Endothelial cell of umbilical vein (primary cell): ENCODE measurements at regions not wholly inside any gene's neighbourhood (a gene's known extent, or its start where the extent isn't known, plus 50 kb on each side); places are given as distances from the start of the nearest gene placed in this dataset.

Experiments used
- BruUV-seq: library from RNA; stranded (reverse); fragments of 400-500 nt; replicated peaks from 2 replicates; lab custom pipeline; 2021; lab: Mats Ljungman, UMichigan
- CTCF ChIA-PET: fragments of 300-600, 350-600 bp; sonication (Branson Sonifier 250); formaldehyde crosslinking; loops from one replicate; lab custom pipeline; 2021; ENCODE audit warnings: antibody characterized with exemption, inconsistent platforms; lab: Charles Lee
- POLR2A ChIA-PET: fragments of 300-600, 350-600 bp; sonication (Branson Sonifier 250); formaldehyde crosslinking; loops from one replicate; lab custom pipeline; 2021; ENCODE audit warnings: antibody characterized with exemption, inconsistent platforms; lab: Charles Lee
- DNase-seq: peaks from one replicate; pipeline ENCODE4 v3.0.0-alpha.2; 2011; ENCODE audit warnings: low read depth, low spot score
- FAIRE-seq: peaks from 2 replicates; lab custom pipeline; 2011; peaks lifted over from hg19 to GRCh38; lab: Jason Lieb, UNC
- H2AFZ ChIP-seq: 2 replicates; pipeline ENCODE4 v1.6.0; 2012; ENCODE audit warnings: low read depth, low read length, control low read depth, inconsistent platforms
- H3K27ac ChIP-seq: 2 replicates; pipeline ENCODE4 v1.5.1; 2011; ENCODE audit warnings: low read depth, mild to moderate bottlenecking, control low read depth, low read length, moderate library complexity; ENCODE audit not compliant: insufficient read depth
- H3K27me3 ChIP-seq, 2 experiments: 2 replicates each; pipeline versions ENCODE4 v1.6.0 to v1.6.1; 2011; ENCODE audit warnings: low read length in 2 of 2, mixed read lengths in 1 of 2; ENCODE audit not compliant: control insufficient read depth in 2 of 2, insufficient read depth in 2 of 2
- H3K36me3 ChIP-seq, 2 experiments: 2 replicates in 1 of 2; 3 replicates in 1 of 2; pipeline ENCODE4 v1.5.1; 2011; ENCODE audit warnings: low read length in 2 of 2, mild to moderate bottlenecking in 1 of 2, moderate library complexity in 1 of 2; ENCODE audit not compliant: control insufficient read depth in 2 of 2, insufficient read depth in 2 of 2; ENCODE audit errors: extremely low read depth in 1 of 2
- H3K4me1 ChIP-seq: 3 replicates; pipeline ENCODE4 v1.5.1; 2011; ENCODE audit warnings: mild to moderate bottlenecking, low read length; ENCODE audit not compliant: control insufficient read depth, insufficient read depth; ENCODE audit errors: extremely low read depth
- H3K4me2 ChIP-seq: 2 replicates; pipeline ENCODE4 v1.6.1; 2011; ENCODE audit warnings: low read length, control low read depth, mixed read lengths; ENCODE audit not compliant: insufficient read depth
- H3K4me3 ChIP-seq, 3 experiments: fragments of 200-600 bp in 1 of 3; sonication (generic), shearing (Covaris generic) in 1 of 3; replicated peaks in 1 of 3; 2 replicates each; pipeline ENCODE4 v1.5.1; 2011 to 2016; ENCODE audit warnings: control low read depth in 3 of 3, low read length in 3 of 3, mild to moderate bottlenecking in 2 of 3, inconsistent platforms in 1 of 3, low read depth in 1 of 3, moderate library complexity in 1 of 3; ENCODE audit not compliant: insufficient read depth in 1 of 3
- H3K79me2 ChIP-seq: 2 replicates; pipeline ENCODE4 v1.6.0; 2012; ENCODE audit warnings: low read length, inconsistent platforms; ENCODE audit not compliant: control insufficient read depth, insufficient read depth
- H3K9ac ChIP-seq: replicated peaks from 2 replicates; pipeline ENCODE3; 2011; ENCODE audit warnings: low read length, control low read depth; ENCODE audit not compliant: insufficient read depth; ENCODE audit errors: extremely low read depth
- H3K9me1 ChIP-seq: replicated peaks from 3 replicates; pipeline ENCODE4 v1.6.0; 2011; ENCODE audit warnings: mild to moderate bottlenecking, low read length; ENCODE audit not compliant: control insufficient read depth, insufficient read depth; ENCODE audit errors: extremely low read depth
- H3K9me3 ChIP-seq: replicated peaks from 2 replicates; pipeline ENCODE4 v1.5.1; 2012; ENCODE audit warnings: low read length, inconsistent platforms; ENCODE audit not compliant: control insufficient read depth, insufficient read depth
- H4K20me1 ChIP-seq: replicated peaks from 2 replicates; pipeline ENCODE3; 2011; ENCODE audit warnings: mild to moderate bottlenecking, low read length; ENCODE audit not compliant: control insufficient read depth, insufficient read depth; ENCODE audit errors: extremely low read depth
- EZH2 ChIP-seq: IDR thresholded peaks from 2 replicates; pipeline ENCODE4 v1.6.1; 2012; ENCODE audit warnings: borderline replicate concordance, low read depth, mild to moderate bottlenecking, moderate library complexity, low read length, inconsistent platforms; ENCODE audit not compliant: severe bottlenecking
- FOS ChIP-seq: IDR thresholded peaks from 2 replicates; pipeline ENCODE4 v1.6.1; 2011; ENCODE audit warnings: mild to moderate bottlenecking, low read length, moderate library complexity, borderline replicate concordance; ENCODE audit not compliant: insufficient read depth
- GATA2 ChIP-seq: IDR thresholded peaks from 2 replicates; pipeline ENCODE4 v1.7.0; 2011; ENCODE audit warnings: low read depth, mild to moderate bottlenecking, moderate library complexity, mixed read lengths, low read length; ENCODE audit not compliant: insufficient read length, insufficient read depth
- JUN ChIP-seq: IDR thresholded peaks from 2 replicates; pipeline ENCODE4 v1.6.1; 2011; ENCODE audit warnings: borderline replicate concordance, low read depth; ENCODE audit not compliant: insufficient read length, insufficient read depth
- MYC ChIP-seq: IDR thresholded peaks from one replicate; pipeline ENCODE4 v1.6.1; 2011; ENCODE audit warnings: mild to moderate bottlenecking, low read depth, low read length
- POLR2A ChIP-seq: IDR thresholded peaks from 2 replicates; pipeline ENCODE4 v1.6.1; 2012; ENCODE audit warnings: low read depth, mild to moderate bottlenecking, control low read depth, low read length
- POLR2AphosphoS5 ChIP-seq: IDR thresholded peaks from 2 replicates; pipeline ENCODE4 v1.6.1; 2012; ENCODE audit warnings: low read depth, mild to moderate bottlenecking, control low read depth, low read length, moderate library complexity; ENCODE audit not compliant: insufficient read depth
- dilution Hi-C: fragments of 300-500 bp; cut with MboI; formaldehyde crosslinking; loops from one replicate; pipeline ENCODE4 v1.15.0; 2019; ENCODE audit warnings: low sequenced_read_pairs; ENCODE audit not compliant: extremely low pct_ligation_motif_present
- intact Hi-C: fragments of 100-400 bp; cut with micrococcal nuclease; formaldehyde crosslinking; loops from one replicate; pipeline ENCODE4 v1.10.0; 2022
- TF ChIP-seq, protein P1 (sequence below): IDR thresholded peaks from 2 replicates; pipeline ENCODE4 v1.6.1; 2011; ENCODE audit not compliant: insufficient read depth, insufficient read length
- TF ChIP-seq, protein P2 (sequence below), 2 donors: IDR thresholded peaks; 1 replicate in 1 of 2; 2 replicates in 1 of 2; pipeline ENCODE4 v1.5.1; 2011; ENCODE audit warnings: low read length in 2 of 2, mild to moderate bottlenecking in 2 of 2, moderate library complexity in 2 of 2, control low read depth in 1 of 2, inconsistent platforms in 1 of 2, low read depth in 1 of 2; ENCODE audit not compliant: insufficient read depth in 1 of 2; ENCODE audit errors: extremely low read depth in 1 of 2

DNA sequence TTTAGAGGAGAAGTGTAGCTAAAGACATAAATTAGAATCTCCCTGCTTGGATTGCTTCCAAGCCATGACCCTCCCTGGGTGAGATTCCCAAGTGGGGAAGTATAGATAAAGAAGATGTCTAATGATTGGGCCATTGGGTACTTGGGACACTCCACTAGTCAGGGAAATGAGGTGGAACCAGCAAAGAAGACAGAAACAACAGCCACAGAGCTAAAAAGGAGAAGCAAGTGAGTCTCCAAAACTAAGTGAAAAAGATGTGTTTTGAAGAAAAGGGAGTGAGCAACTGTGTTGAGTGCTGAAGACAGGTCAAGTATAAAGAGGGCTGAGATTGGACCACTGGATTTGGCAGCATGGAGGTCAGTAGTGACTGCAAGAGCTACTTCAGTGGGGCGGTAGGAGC lies 61.2 kb upstream of the FOXN2 start:
- no peaks in the 10 kb centered on the region for H3K27me3 ChIP-seq
- intact Hi-C loops (no loop called here), dilution Hi-C loops (no loop called here)
- DNase-seq = no peak
- POLR2A ChIA-PET = no interaction called here
- H3K9me1 ChIP-seq = no peaks in the 10 kb centered on the region
- H2AFZ ChIP-seq = no peak overlapping the region
- FAIRE-seq = no peak
- no TSS peak for BruUV-seq
- H4K20me1 ChIP-seq = no peaks in the 10 kb centered on the region
- H3K4me1 ChIP-seq = peaks cover 17% of the 10 kb centered on the region
- no peaks in the 10 kb centered on the region for H3K79me2 ChIP-seq
- no peak overlapping the region for H3K4me2 ChIP-seq
- no peak overlapping the region for H3K4me3 ChIP-seq
- H3K9ac ChIP-seq = no peak overlapping the region
- H3K9me3 ChIP-seq = no peaks in the 10 kb centered on the region
- no peak overlapping the region for H3K27ac ChIP-seq
- no peaks in the 10 kb centered on the region for H3K36me3 ChIP-seq
- CTCF ChIA-PET = interaction anchor here (1.2 kb wide), 1 partner anchor 170 kb away, joined by 3 read pairs; no protein-coding TSS in a partner anchor
- TF ChIP-seq FOS (no peak), POLR2AphosphoS5 (no peak), POLR2A (no peak), EZH2 (no peak), GATA2 (no peak), MYC (no peak), JUN (no peak)
- TF ChIP-seq, protein P1, sequence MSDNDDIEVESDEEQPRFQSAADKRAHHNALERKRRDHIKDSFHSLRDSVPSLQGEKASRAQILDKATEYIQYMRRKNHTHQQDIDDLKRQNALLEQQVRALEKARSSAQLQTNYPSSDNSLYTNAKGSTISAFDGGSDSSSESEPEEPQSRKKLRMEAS = no peak
- TF ChIP-seq, protein P2, sequence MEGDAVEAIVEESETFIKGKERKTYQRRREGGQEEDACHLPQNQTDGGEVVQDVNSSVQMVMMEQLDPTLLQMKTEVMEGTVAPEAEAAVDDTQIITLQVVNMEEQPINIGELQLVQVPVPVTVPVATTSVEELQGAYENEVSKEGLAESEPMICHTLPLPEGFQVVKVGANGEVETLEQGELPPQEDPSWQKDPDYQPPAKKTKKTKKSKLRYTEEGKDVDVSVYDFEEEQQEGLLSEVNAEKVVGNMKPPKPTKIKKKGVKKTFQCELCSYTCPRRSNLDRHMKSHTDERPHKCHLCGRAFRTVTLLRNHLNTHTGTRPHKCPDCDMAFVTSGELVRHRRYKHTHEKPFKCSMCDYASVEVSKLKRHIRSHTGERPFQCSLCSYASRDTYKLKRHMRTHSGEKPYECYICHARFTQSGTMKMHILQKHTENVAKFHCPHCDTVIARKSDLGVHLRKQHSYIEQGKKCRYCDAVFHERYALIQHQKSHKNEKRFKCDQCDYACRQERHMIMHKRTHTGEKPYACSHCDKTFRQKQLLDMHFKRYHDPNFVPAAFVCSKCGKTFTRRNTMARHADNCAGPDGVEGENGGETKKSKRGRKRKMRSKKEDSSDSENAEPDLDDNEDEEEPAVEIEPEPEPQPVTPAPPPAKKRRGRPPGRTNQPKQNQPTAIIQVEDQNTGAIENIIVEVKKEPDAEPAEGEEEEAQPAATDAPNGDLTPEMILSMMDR (IDR thresholded peaks at IDR 0.05; ENCODE audit: extremely low read depth in 1 of 2, insufficient read depth in 1 of 2, low read depth in 1 of 2, low read length in 2 of 2) = no peak
